ENCODE measurements at regions not wholly inside any gene's neighbourhood (a gene's known extent, or its start where the extent isn't known, plus 50 kb on each side); places are given as distances from the start of the nearest gene placed in this dataset.

DNA sequence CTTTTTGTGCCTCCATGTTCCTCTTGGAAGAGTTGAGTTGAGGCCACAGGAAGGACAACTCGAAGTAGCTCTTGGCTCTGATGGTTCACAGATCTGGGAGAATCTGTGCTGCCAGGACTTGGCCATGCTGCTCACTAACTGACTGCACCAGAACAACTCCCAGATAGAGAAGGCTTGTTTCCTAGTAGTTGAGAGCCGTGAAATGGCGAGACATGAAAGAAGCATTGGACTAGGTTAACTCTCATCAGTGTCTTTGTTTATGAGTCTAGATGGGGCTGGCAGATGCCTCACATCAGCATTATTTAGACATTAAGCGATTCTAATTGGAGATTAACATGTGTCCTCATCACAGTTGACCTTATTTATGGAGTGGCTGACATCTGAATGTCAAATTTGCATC, 92.9 kb upstream of the AGBL1 start:
- TF ChIP-seq POLR2AphosphoS5 (IDR thresholded peaks at IDR 0.05; ENCODE audit: low read depth, low read length) (no peak), TAF1 (IDR thresholded peaks at IDR 0.05; ENCODE audit: borderline replicate concordance, low read depth, low read length) (no peak), CHD2 (IDR thresholded peaks at IDR 0.05; ENCODE audit: low read length, partially characterized antibody) (no peak), FOXM1 (IDR thresholded peaks at IDR 0.05; ENCODE audit: low read depth) (no peak), RCOR1 (IDR thresholded peaks at IDR 0.05; ENCODE audit: low read length) (no peak), CTCF (IDR thresholded peaks at IDR 0.05) (no peak), ELF1 (IDR thresholded peaks at IDR 0.05) (no peak), RFX5 (IDR thresholded peaks at IDR 0.05; ENCODE audit: low read length) (no peak), EP300 (IDR thresholded peaks at IDR 0.05; ENCODE audit: borderline replicate concordance in 1 of 2, low read depth in 1 of 2, low read length in 1 of 2) (no peak), USF1 (IDR thresholded peaks at IDR 0.05; ENCODE audit: borderline replicate concordance, low read depth) (no peak), TCF12 (IDR thresholded peaks at IDR 0.05) (no peak), SMC3 (IDR thresholded peaks at IDR 0.05; ENCODE audit: low read depth, low read length) (no peak), YY1 (IDR thresholded peaks at IDR 0.05; ENCODE audit: low read depth) (no peak)
- TF ChIP-seq, protein P1, sequence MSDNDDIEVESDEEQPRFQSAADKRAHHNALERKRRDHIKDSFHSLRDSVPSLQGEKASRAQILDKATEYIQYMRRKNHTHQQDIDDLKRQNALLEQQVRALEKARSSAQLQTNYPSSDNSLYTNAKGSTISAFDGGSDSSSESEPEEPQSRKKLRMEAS (IDR thresholded peaks at IDR 0.05; ENCODE audit: low read depth) = no peak

All from SK-N-SH (cell line).